ENCODE measurements at regions not wholly inside any gene's neighbourhood (a gene's known extent, or its start where the extent isn't known, plus 50 kb on each side); places are given as distances from the start of the nearest gene placed in this dataset.

GRCh38 chr12:97778111-97778510, 315.5 kb downstream of the RMST start:
- Histone ChIP-seq H3K36me3 (no peaks in the 10 kb centered on the region), H3K9me3 (no peaks in the 10 kb centered on the region), H3K4me3 (no peak overlapping the region), H3K27me3 (replicated peaks; ENCODE audit: insufficient read depth) (no peaks in the 10 kb centered on the region), H3K4me1 (ENCODE audit: control insufficient read depth in 1 of 2, low read depth in 2 of 2) (no peaks in the 10 kb centered on the region), H3K27ac (no peak overlapping the region)
- DNase-seq (ENCODE audit: low spot score) (no peak), ATAC-seq (ENCODE audit: insufficient number of reproducible peaks, low FRiP score, low read depth) (no peak)
- TF ChIP-seq, protein P1, sequence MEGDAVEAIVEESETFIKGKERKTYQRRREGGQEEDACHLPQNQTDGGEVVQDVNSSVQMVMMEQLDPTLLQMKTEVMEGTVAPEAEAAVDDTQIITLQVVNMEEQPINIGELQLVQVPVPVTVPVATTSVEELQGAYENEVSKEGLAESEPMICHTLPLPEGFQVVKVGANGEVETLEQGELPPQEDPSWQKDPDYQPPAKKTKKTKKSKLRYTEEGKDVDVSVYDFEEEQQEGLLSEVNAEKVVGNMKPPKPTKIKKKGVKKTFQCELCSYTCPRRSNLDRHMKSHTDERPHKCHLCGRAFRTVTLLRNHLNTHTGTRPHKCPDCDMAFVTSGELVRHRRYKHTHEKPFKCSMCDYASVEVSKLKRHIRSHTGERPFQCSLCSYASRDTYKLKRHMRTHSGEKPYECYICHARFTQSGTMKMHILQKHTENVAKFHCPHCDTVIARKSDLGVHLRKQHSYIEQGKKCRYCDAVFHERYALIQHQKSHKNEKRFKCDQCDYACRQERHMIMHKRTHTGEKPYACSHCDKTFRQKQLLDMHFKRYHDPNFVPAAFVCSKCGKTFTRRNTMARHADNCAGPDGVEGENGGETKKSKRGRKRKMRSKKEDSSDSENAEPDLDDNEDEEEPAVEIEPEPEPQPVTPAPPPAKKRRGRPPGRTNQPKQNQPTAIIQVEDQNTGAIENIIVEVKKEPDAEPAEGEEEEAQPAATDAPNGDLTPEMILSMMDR (IDR thresholded peaks at IDR 0.05): no peak

- no peaks in the 10 kb centered on the region for H3K9me3 ChIP-seq
- DNase-seq (ENCODE audit: low spot score) (no peak), ATAC-seq (ENCODE audit: insufficient number of reproducible peaks, low FRiP score, low read depth) (no peak)
- no peak overlapping the region for H3K27ac ChIP-seq
- no peaks in the 10 kb centered on the region for H3K27me3 ChIP-seq (replicated peaks; ENCODE audit: insufficient read depth)
- H3K36me3 ChIP-seq: no peaks in the 10 kb centered on the region
- H3K4me1 ChIP-seq (ENCODE audit: control insufficient read depth in 1 of 2, low read depth in 2 of 2): no peaks in the 10 kb centered on the region
- TF ChIP-seq, protein P1 (IDR thresholded peaks at IDR 0.05): no peak
- H3K4me3 ChIP-seq: no peak overlapping the region
These were observed 318.7 kb downstream of the RMST start for GRCh38 chr12:97781342-97781741.

DNA sequence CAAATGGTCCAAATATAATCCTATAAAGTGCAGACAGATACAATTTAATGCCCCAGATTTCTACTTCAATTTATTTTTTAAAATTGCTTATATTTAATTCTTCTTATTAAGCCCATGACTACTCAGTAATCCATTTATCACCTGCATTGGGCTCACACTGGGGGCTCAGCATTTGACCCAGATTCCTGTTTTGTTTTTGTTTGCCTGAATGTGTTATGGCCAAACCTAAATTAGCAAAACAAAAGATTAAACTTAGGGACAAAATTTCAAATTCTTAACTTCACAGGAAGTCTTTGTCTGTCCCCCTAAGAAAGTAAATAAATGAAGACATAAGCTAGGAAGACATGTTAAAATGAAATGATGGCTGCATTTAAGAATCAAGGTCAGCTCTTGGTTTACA, 322.3 kb downstream of the RMST start:
- Histone ChIP-seq H3K27ac (no peak overlapping the region), H3K27me3 (replicated peaks; ENCODE audit: insufficient read depth) (no peaks in the 10 kb centered on the region), H3K4me1 (ENCODE audit: control insufficient read depth in 1 of 2, low read depth in 2 of 2) (no peaks in the 10 kb centered on the region), H3K9me3 (no peaks in the 10 kb centered on the region), H3K4me3 (no peak overlapping the region), H3K36me3 (no peaks in the 10 kb centered on the region)
- DNase-seq (ENCODE audit: low spot score) (no peak), ATAC-seq (ENCODE audit: insufficient number of reproducible peaks, low FRiP score, low read depth) (no peak)
- TF ChIP-seq, protein P1 (IDR thresholded peaks at IDR 0.05): no peak

GRCh38 chr12:97790281-97790680, 327.7 kb downstream of the RMST start:
- ATAC-seq (ENCODE audit: insufficient number of reproducible peaks, low FRiP score, low read depth): no peak

DNA sequence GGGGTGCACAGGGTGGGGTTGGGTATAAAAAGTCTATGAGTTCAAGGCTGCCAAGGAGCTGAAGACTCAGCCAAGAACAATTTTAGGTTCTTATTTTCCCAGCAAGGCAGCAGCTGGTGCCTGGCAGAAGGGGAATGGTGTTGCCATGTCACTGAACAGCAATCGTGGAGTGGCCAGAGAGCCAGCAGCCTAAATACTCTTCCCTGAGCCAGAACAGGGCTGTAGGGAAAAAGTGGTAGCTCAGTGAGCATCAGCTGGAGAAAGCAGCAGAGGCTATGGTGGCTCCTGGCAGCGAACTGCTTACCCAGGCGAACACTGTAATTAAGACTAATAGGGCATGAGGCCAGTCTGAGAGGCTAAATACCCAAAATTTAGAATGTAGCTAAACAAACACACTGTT, 334.9 kb downstream of the RMST start:
- Histone ChIP-seq H3K27ac (no peak overlapping the region), H3K36me3 (no peaks in the 10 kb centered on the region), H3K4me1 (ENCODE audit: control insufficient read depth in 1 of 2, low read depth in 2 of 2) (no peaks in the 10 kb centered on the region), H3K4me3 (no peak overlapping the region), H3K9me3 (peaks cover 3% of the 10 kb centered on the region), H3K27me3 (replicated peaks; ENCODE audit: insufficient read depth) (no peaks in the 10 kb centered on the region)
- TF ChIP-seq, protein P1 (IDR thresholded peaks at IDR 0.05): no peak
- no peak for ATAC-seq (ENCODE audit: insufficient number of reproducible peaks, low FRiP score, low read depth)
- DNase-seq (ENCODE audit: low spot score): no peak

More at GRCh38 chr12:97790281-97790680, 327.7 kb downstream of the RMST start:
- peaks cover 5% of the 10 kb centered on the region for H3K9me3 ChIP-seq
- TF ChIP-seq, protein P1 (IDR thresholded peaks at IDR 0.05): no peak
- no peaks in the 10 kb centered on the region for H3K36me3 ChIP-seq
- no peak for DNase-seq (ENCODE audit: low spot score)
- no peaks in the 10 kb centered on the region for H3K27me3 ChIP-seq (replicated peaks; ENCODE audit: insufficient read depth)
- H3K4me1 ChIP-seq (ENCODE audit: control insufficient read depth in 1 of 2, low read depth in 2 of 2): no peaks in the 10 kb centered on the region
- no peak overlapping the region for H3K4me3 ChIP-seq
- H3K27ac ChIP-seq: no peak overlapping the region
